GM18868 (cell line): ENCODE measurements at regions not wholly inside any gene's neighbourhood (a gene's known extent, or its start where the extent isn't known, plus 50 kb on each side); places are given as distances from the start of the nearest gene placed in this dataset.

Experiments used
- ATAC-seq: cut with Tn5 transposase; IDR thresholded peaks from one replicate; pipeline ENCODE4 v1.9.1; 2021; ENCODE audit warnings: mild to moderate bottlenecking, moderate library complexity; ENCODE audit not compliant: unreplicated experiment

GRCh38 chr4:100086766-100087431 is 103.4 kb downstream of the DDIT4L start:
- no peak for ATAC-seq

GRCh38 chr4:100084892-100085291 is 105.4 kb downstream of the DDIT4L start:
- no peak for ATAC-seq

GRCh38 chr4:100083289-100083688 is 107.0 kb downstream of the DDIT4L start:
- peak; percentile 63 for ATAC-seq

GRCh38 chr4:100082852-100083251 is 107.4 kb downstream of the DDIT4L start:
- peak; percentile 66 for ATAC-seq

GRCh38 chr4:100081491-100081890 is 108.8 kb downstream of the DDIT4L start:
- no peak for ATAC-seq

- no peak for ATAC-seq
Observed at GRCh38 chr4:100079264-100079663, 111.0 kb downstream of the DDIT4L start.

GRCh38 chr4:100076753-100077152 is 113.5 kb downstream of the DDIT4L start:
- ATAC-seq: peak; percentile 46

- ATAC-seq: no peak
Observed at GRCh38 chr4:100075486-100076270, 114.6 kb downstream of the DDIT4L start.

- ATAC-seq: no peak
Observed at GRCh38 chr4:100075056-100075455, 115.2 kb downstream of the DDIT4L start.

GRCh38 chr4:100071506-100071905 is 118.8 kb downstream of the DDIT4L start:
- ATAC-seq: no peak

- ATAC-seq: no peak
Observed at GRCh38 chr4:100070868-100071267, 119.4 kb downstream of the DDIT4L start.

- ATAC-seq: no peak
Observed at GRCh38 chr4:100069207-100069606, 119.1 kb upstream of the H2AZ1 start.

GRCh38 chr4:100067255-100067654 is 117.2 kb upstream of the H2AZ1 start:
- no peak for ATAC-seq

- no peak for ATAC-seq
Observed at GRCh38 chr4:100063355-100063754, 113.3 kb upstream of the H2AZ1 start.

GRCh38 chr4:100062921-100063320 is 112.8 kb upstream of the H2AZ1 start:
- ATAC-seq: no peak

- no peak for ATAC-seq
Observed at GRCh38 chr4:100061835-100062234, 111.8 kb upstream of the H2AZ1 start.

- ATAC-seq: peak; percentile 80
Observed at GRCh38 chr4:100060765-100061416, 110.8 kb upstream of the H2AZ1 start.

GRCh38 chr4:100059467-100059866 is 109.4 kb upstream of the H2AZ1 start:
- ATAC-seq: no peak

- ATAC-seq: no peak
Observed at GRCh38 chr4:100056701-100057100, 106.6 kb upstream of the H2AZ1 start.

GRCh38 chr4:100054071-100054470 is 104.0 kb upstream of the H2AZ1 start:
- no peak for ATAC-seq

GRCh38 chr4:100049872-100050271 is 99.8 kb upstream of the H2AZ1 start:
- no peak for ATAC-seq

GRCh38 chr4:100042711-100043110 is 92.6 kb upstream of the H2AZ1 start:
- no peak for ATAC-seq
